GM23338 (cell line): ENCODE measurements at regions not wholly inside any gene's neighbourhood (a gene's known extent, or its start where the extent isn't known, plus 50 kb on each side); places are given as distances from the start of the nearest gene placed in this dataset.

Source experiments
- ATAC-seq: fragments of 200-7000 bp; cut with Tn5 transposase; 3 replicates; pipeline ENCODE4 v1.9.1; 2020
- DNase-seq: peaks from one replicate; pipeline ENCODE4 v3.0.0-alpha.2; 2015; ENCODE audit warnings: low spot score
- H2AFZ ChIP-seq: fragments of 200-600 bp; sonication (generic); 2 replicates; pipeline ENCODE4 v1.8.0; 2016; ENCODE audit warnings: antibody characterized with exemption, mild to moderate bottlenecking, moderate library complexity
- H3F3A ChIP-seq: fragments of 200-600 bp; sonication (generic); replicated peaks from 2 replicates; pipeline ENCODE4 v1.8.0; 2017; ENCODE audit warnings: antibody characterized with exemption, mixed run types, low read depth
- H3K27ac ChIP-seq: fragments of 200-600 bp; sonication (generic); 2 replicates; pipeline ENCODE4 v1.6.1; 2016; ENCODE audit warnings: low read depth
- H3K27me3 ChIP-seq: fragments of 200-600 bp; sonication (generic); 2 replicates; pipeline ENCODE4 v1.8.0; 2016; ENCODE audit warnings: mild to moderate bottlenecking, mixed run types, moderate library complexity; ENCODE audit not compliant: insufficient read depth
- H3K36me3 ChIP-seq: fragments of 200-600 bp; sonication (generic); 2 replicates; pipeline ENCODE4 v1.8.0; 2016; ENCODE audit warnings: mild to moderate bottlenecking; ENCODE audit not compliant: insufficient read depth
- H3K4me1 ChIP-seq: fragments of 200-600 bp; sonication (generic); 2 replicates; pipeline ENCODE4 v1.8.0; 2016; ENCODE audit warnings: mild to moderate bottlenecking, moderate library complexity; ENCODE audit not compliant: insufficient read depth
- H3K4me2 ChIP-seq: fragments of 200-600 bp; sonication (generic); 2 replicates; pipeline ENCODE4 v1.7.1; 2017; ENCODE audit warnings: mixed run types
- H3K4me3 ChIP-seq: fragments of 200-600 bp; sonication (generic); 2 replicates; pipeline ENCODE4 v1.6.1; 2016; ENCODE audit warnings: mixed run types
- H3K79me2 ChIP-seq: fragments of 200-600 bp; sonication (generic); replicated peaks from 2 replicates; pipeline ENCODE4 v1.8.0; 2017; ENCODE audit warnings: mild to moderate bottlenecking; ENCODE audit not compliant: insufficient read depth
- H3K9me2 ChIP-seq: fragments of 200-600 bp; sonication (generic); 2 replicates; pipeline ENCODE4 v1.8.0; 2017; ENCODE audit not compliant: insufficient read depth
- H4K20me1 ChIP-seq: fragments of 200-600 bp; sonication (generic); replicated peaks from 2 replicates; pipeline ENCODE4 v1.8.0; 2017; ENCODE audit warnings: mild to moderate bottlenecking; ENCODE audit not compliant: insufficient read depth
- H3K27ac Mint-ChIP-seq: 2 replicates; pipeline ENCODE4 v1.8.0; 2020; ENCODE audit warnings: inconsistent platforms, mild to moderate bottlenecking, moderate library complexity, mixed read lengths
- H3K27me3 Mint-ChIP-seq: 3 replicates; pipeline ENCODE4 v1.8.0; 2022; ENCODE audit warnings: low read depth, mild to moderate bottlenecking, moderate library complexity, mixed read lengths, inconsistent platforms; ENCODE audit not compliant: insufficient read depth, poor library complexity
- H3K36me3 Mint-ChIP-seq: 3 replicates; pipeline ENCODE4 v1.8.0; 2021; ENCODE audit warnings: low read depth, mild to moderate bottlenecking, inconsistent platforms, moderate library complexity, mixed read lengths
- H3K4me1 Mint-ChIP-seq: 3 replicates; pipeline ENCODE4 v1.8.0; 2020; ENCODE audit warnings: mild to moderate bottlenecking, inconsistent platforms, mixed read lengths
- H3K4me3 Mint-ChIP-seq: 3 replicates; pipeline ENCODE4 v1.8.0; 2021; ENCODE audit warnings: moderate library complexity, mild to moderate bottlenecking, inconsistent platforms, mixed read lengths
- H3K9me3 Mint-ChIP-seq: 3 replicates; pipeline ENCODE4 v1.8.0; 2020; ENCODE audit warnings: moderate library complexity, mild to moderate bottlenecking, inconsistent platforms, mixed read lengths
- CREB1 ChIP-seq: fragments of 250-450 bp; sonication (Bioruptor Pico); IDR thresholded peaks from 2 replicates; pipeline ENCODE4 v1.5.0; 2020; ENCODE audit warnings: low read depth, mild to moderate bottlenecking, moderate library complexity
- EZH2 ChIP-seq: fragments of 200-600 bp; sonication (generic); IDR thresholded peaks from one replicate; pipeline ENCODE4 v1.8.0; 2017; ENCODE audit warnings: antibody characterized with exemption, mild to moderate bottlenecking, low read depth; ENCODE audit not compliant: unreplicated experiment
- EZH2phosphoT487 ChIP-seq: fragments of 200-600 bp; sonication (generic); IDR thresholded peaks from one replicate; pipeline ENCODE4 v1.8.1; 2018; ENCODE audit warnings: antibody characterized with exemption; ENCODE audit not compliant: unreplicated experiment
- JUNB ChIP-seq: IDR thresholded peaks from one replicate; pipeline ENCODE4 v1.6.1; 2016; ENCODE audit warnings: antibody characterized with exemption; ENCODE audit not compliant: unreplicated experiment
- NANOG ChIP-seq: IDR thresholded peaks from 2 replicates; pipeline ENCODE4 v1.6.1; 2016; ENCODE audit warnings: antibody characterized with exemption, borderline replicate concordance
- POLR2AphosphoS5 ChIP-seq: IDR thresholded peaks from 2 replicates; pipeline ENCODE4 v1.6.1; 2016; ENCODE audit warnings: antibody characterized with exemption, low read depth
- REST ChIP-seq: IDR thresholded peaks from one replicate; pipeline ENCODE4 v1.6.1; 2018; ENCODE audit warnings: antibody characterized with exemption; ENCODE audit not compliant: unreplicated experiment
- STAT1 ChIP-seq: IDR thresholded peaks from one replicate; pipeline ENCODE4 v1.6.1; 2016; ENCODE audit warnings: antibody characterized with exemption; ENCODE audit not compliant: unreplicated experiment
- TF ChIP-seq, protein P1 (sequence below): fragments of 250-450 bp; sonication (Bioruptor Pico); IDR thresholded peaks from 2 replicates; pipeline ENCODE4 v1.5.0; 2020; ENCODE audit warnings: mild to moderate bottlenecking, moderate library complexity

DNA sequence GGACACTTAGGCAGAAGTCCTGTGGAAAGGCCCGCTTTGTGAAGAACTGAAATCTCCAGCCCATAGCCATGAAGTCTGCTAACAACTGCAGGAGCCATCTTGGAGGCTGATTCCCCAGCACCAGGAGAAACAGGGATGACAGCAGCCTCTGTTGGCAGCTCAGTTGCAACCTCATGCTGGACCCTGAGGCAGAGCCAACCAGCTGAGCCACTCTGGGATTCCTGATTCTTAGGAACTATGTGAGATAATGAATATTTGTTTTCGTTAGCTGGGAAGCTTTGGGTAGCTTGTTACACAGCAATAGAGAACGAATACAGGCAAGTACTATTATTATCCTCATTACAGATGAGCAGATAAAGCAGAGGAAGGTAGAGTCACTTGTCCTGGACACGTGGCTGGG lies 210.5 kb upstream of the ANKH start (continued):
- TF ChIP-seq, protein P1, sequence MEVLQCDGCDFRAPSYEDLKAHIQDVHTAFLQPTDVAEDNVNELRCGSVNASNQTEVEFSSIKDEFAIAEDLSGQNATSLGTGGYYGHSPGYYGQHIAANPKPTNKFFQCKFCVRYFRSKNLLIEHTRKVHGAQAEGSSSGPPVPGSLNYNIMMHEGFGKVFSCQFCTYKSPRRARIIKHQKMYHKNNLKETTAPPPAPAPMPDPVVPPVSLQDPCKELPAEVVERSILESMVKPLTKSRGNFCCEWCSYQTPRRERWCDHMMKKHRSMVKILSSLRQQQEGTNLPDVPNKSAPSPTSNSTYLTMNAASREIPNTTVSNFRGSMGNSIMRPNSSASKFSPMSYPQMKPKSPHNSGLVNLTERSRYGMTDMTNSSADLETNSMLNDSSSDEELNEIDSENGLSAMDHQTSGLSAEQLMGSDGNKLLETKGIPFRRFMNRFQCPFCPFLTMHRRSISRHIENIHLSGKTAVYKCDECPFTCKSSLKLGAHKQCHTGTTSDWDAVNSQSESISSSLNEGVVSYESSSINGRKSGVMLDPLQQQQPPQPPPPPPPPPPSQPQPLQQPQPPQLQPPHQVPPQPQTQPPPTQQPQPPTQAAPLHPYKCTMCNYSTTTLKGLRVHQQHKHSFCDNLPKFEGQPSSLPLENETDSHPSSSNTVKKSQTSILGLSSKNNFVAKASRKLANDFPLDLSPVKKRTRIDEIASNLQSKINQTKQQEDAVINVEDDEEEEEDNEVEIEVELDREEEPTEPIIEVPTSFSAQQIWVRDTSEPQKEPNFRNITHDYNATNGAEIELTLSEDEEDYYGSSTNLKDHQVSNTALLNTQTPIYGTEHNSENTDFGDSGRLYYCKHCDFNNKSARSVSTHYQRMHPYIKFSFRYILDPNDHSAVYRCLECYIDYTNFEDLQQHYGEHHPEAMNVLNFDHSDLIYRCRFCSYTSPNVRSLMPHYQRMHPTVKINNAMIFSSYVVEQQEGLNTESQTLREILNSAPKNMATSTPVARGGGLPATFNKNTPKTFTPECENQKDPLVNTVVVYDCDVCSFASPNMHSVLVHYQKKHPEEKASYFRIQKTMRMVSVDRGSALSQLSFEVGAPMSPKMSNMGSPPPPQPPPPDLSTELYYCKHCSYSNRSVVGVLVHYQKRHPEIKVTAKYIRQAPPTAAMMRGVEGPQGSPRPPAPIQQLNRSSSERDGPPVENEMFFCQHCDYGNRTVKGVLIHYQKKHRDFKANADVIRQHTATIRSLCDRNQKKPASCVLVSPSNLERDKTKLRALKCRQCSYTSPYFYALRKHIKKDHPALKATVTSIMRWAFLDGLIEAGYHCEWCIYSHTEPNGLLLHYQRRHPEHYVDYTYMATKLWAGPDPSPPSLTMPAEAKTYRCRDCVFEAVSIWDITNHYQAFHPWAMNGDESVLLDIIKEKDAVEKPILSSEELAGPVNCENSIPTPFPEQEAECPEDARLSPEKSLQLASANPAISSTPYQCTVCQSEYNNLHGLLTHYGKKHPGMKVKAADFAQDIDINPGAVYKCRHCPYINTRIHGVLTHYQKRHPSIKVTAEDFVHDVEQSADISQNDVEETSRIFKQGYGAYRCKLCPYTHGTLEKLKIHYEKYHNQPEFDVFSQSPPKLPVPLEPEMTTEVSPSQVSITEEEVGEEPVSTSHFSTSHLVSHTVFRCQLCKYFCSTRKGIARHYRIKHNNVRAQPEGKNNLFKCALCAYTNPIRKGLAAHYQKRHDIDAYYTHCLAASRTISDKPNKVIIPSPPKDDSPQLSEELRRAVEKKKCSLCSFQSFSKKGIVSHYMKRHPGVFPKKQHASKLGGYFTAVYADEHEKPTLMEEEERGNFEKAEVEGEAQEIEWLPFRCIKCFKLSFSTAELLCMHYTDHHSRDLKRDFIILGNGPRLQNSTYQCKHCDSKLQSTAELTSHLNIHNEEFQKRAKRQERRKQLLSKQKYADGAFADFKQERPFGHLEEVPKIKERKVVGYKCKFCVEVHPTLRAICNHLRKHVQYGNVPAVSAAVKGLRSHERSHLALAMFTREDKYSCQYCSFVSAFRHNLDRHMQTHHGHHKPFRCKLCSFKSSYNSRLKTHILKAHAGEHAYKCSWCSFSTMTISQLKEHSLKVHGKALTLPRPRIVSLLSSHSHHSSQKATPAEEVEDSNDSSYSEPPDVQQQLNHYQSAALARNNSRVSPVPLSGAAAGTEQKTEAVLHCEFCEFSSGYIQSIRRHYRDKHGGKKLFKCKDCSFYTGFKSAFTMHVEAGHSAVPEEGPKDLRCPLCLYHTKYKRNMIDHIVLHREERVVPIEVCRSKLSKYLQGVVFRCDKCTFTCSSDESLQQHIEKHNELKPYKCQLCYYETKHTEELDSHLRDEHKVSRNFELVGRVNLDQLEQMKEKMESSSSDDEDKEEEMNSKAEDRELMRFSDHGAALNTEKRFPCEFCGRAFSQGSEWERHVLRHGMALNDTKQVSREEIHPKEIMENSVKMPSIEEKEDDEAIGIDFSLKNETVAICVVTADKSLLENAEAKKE = no peak
- no peak for TF ChIP-seq JUNB
- no peak for TF ChIP-seq STAT1
- no peak for TF ChIP-seq REST
- no peak for TF ChIP-seq NANOG

DNA sequence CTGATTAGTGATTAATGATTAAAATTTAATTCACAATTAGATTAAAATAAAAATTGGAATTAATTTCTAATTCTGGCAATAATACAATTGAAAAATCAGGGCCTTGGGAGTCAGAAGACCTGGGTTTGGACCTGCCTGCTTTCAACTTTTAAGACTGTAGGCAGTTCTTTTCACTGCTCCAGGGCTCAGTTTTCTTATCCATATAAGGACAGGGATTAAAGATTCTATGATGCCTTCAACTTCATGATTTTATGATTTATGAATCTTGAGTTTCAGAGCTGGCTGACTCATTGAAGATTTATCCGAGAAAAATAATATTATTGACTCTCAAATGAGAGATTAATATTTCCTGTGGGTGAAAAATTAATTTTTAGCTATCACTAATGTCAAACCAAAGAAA lies 208.6 kb upstream of the ANKH start:
- Histone ChIP-seq H3K79me2 (no peaks in the 10 kb centered on the region), H3K36me3 (no peaks in the 10 kb centered on the region; the same call in 1 of the 2 replicates), H2AFZ (no peak overlapping the region), H4K20me1 (no peaks in the 10 kb centered on the region), H3K4me1 (no peaks in the 10 kb centered on the region), H3F3A (no peaks in the 10 kb centered on the region), H3K4me3 (no peak overlapping the region), H3K27ac (no peak overlapping the region), H3K27me3 (no peaks in the 10 kb centered on the region), H3K9me2 (no peaks in the 10 kb centered on the region; the same call in 1 of the 2 replicates), H3K4me2 (no peak overlapping the region)
- peaks cover 2% of the 10 kb centered on the region for H3K27me3 Mint-ChIP-seq
- no peak overlapping the region for H3K27ac Mint-ChIP-seq
- no peak for DNase-seq
- H3K36me3 Mint-ChIP-seq = peaks cover 8% of the 10 kb centered on the region; the same call in 2 of the 3 replicates
- H3K4me3 Mint-ChIP-seq = no peak overlapping the region
- ATAC-seq = no peak
- H3K4me1 Mint-ChIP-seq = no peaks in the 10 kb centered on the region
- peaks cover 9% of the 10 kb centered on the region for H3K9me3 Mint-ChIP-seq
- no peak for TF ChIP-seq EZH2
- no peak for TF ChIP-seq POLR2AphosphoS5
- no peak for TF ChIP-seq EZH2phosphoT487
- no peak for TF ChIP-seq CREB1 (CRISPR knock-in tag)
- no peak for TF ChIP-seq JUNB
